ENCODE measurements at regions not wholly inside any gene's neighbourhood (a gene's known extent, or its start where the extent isn't known, plus 50 kb on each side); places are given as distances from the start of the nearest gene placed in this dataset.
A peak's percentile ranks its signal among the peaks of the same experiment; 100 is the strongest.

DNA sequence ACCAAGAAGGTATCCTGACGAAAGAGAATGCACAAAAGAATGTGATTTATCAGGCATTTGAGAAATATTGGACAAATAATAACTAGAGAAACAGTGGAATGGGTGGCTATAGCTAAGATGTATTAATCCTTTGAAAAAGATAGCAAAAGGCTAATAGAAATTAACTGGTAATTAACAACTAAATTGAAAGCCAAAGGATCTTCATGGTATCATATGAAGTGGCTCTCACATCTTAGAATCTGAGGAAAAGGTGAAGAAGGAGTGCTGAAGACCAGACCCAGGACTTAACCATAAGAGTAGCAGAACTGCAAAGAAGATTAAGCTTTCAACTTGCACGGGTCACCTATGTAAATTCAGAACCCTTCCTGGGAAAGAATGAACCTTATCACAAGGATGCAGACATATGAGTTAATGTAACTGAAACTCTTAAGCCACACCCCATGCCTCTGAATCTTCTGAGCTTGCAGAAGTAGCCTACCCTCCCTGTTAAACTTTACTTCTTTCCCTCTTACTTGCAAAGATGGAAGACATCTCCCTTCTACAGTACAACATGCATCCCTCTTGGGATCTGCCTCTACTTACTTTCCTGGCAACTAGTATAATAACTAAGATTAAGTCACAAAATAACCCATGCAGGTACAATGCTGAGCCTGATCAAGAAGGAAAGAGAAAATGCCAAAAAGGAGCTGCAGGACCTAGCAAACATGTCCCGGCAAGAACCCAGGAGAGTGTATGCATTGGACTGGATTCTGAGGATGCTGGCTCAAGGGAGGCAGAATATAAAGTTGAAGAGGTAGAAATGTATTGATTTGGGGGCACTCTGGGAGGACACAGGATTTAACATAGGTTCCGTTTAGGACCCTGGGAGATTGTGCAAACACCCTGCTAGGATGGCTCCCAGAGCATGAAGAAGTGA, 395.5 kb upstream of the SLC30A5 start (continued):
- TF ChIP-seq ZNF592 (IDR thresholded peaks at IDR 0.05), result no peak
- peak; percentile 49; the same call in 1 of the 2 replicates for TF ChIP-seq RNF2 (IDR thresholded peaks at IDR 0.05)
- TF ChIP-seq, protein P1, sequence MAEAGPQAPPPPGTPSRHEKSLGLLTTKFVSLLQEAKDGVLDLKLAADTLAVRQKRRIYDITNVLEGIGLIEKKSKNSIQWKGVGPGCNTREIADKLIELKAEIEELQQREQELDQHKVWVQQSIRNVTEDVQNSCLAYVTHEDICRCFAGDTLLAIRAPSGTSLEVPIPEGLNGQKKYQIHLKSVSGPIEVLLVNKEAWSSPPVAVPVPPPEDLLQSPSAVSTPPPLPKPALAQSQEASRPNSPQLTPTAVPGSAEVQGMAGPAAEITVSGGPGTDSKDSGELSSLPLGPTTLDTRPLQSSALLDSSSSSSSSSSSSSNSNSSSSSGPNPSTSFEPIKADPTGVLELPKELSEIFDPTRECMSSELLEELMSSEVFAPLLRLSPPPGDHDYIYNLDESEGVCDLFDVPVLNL (CRISPR knock-in tag; IDR thresholded peaks at IDR 0.05; ENCODE audit: low read depth), result no peak
- no peak for TF ChIP-seq KLF1 (tag; IDR thresholded peaks at IDR 0.05)
- no peak for TF ChIP-seq KDM2B (CRISPR knock-in tag; IDR thresholded peaks at IDR 0.05)
- TF ChIP-seq GTF2A2 (tag; IDR thresholded peaks at IDR 0.05), result no peak
- no peak for TF ChIP-seq ZNF274 (IDR thresholded peaks at IDR 0.05; ENCODE audit: borderline replicate concordance, low read depth, low read length)
- TF ChIP-seq FOXM1 (IDR thresholded peaks at IDR 0.05; ENCODE audit: low read depth), result peak; percentile 47; the same call in 1 of the 2 replicates
- no peak for TF ChIP-seq FOXM1 (CRISPR knock-in tag; IDR thresholded peaks at IDR 0.05; ENCODE audit: low read depth)
- no peak for TF ChIP-seq ZNF347 (CRISPR knock-in tag; IDR thresholded peaks at IDR 0.05; ENCODE audit: low read depth)
- no peak for TF ChIP-seq BRD9 (IDR thresholded peaks at IDR 0.05; ENCODE audit: low read depth, partially characterized antibody)
- TF ChIP-seq PCBP2 (IDR thresholded peaks at IDR 0.05; ENCODE audit: low read depth, low read length, poor library complexity, severe bottlenecking), result no peak
- no peak for TF ChIP-seq ZNF23 (CRISPR knock-in tag; IDR thresholded peaks at IDR 0.05)
- no peak for TF ChIP-seq HDAC6 (IDR thresholded peaks at IDR 0.05; ENCODE audit: low read depth, low read length)
- TF ChIP-seq NEUROD1 (IDR thresholded peaks at IDR 0.05; ENCODE audit: borderline replicate concordance, low read depth, low read length, partially characterized antibody), result no peak
- TF ChIP-seq, protein P2, sequence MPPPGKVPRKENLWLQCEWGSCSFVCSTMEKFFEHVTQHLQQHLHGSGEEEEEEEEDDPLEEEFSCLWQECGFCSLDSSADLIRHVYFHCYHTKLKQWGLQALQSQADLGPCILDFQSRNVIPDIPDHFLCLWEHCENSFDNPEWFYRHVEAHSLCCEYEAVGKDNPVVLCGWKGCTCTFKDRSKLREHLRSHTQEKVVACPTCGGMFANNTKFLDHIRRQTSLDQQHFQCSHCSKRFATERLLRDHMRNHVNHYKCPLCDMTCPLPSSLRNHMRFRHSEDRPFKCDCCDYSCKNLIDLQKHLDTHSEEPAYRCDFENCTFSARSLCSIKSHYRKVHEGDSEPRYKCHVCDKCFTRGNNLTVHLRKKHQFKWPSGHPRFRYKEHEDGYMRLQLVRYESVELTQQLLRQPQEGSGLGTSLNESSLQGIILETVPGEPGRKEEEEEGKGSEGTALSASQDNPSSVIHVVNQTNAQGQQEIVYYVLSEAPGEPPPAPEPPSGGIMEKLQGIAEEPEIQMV (tag; conservative IDR thresholded peaks at IDR 0.05; ENCODE audit: low read depth), result no peak
- TF ChIP-seq MAFF (IDR thresholded peaks at IDR 0.05; ENCODE audit: low read length), result no peak
- no peak for TF ChIP-seq ZNF778 (CRISPR knock-in tag; IDR thresholded peaks at IDR 0.05)
- TF ChIP-seq MIER1 (IDR thresholded peaks at IDR 0.05; ENCODE audit: low read depth), result no peak
- TF ChIP-seq, protein P3, sequence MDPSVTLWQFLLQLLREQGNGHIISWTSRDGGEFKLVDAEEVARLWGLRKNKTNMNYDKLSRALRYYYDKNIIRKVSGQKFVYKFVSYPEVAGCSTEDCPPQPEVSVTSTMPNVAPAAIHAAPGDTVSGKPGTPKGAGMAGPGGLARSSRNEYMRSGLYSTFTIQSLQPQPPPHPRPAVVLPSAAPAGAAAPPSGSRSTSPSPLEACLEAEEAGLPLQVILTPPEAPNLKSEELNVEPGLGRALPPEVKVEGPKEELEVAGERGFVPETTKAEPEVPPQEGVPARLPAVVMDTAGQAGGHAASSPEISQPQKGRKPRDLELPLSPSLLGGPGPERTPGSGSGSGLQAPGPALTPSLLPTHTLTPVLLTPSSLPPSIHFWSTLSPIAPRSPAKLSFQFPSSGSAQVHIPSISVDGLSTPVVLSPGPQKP (CRISPR knock-in tag; IDR thresholded peaks at IDR 0.05), result no peak
- TF ChIP-seq TFAM (CRISPR knock-in tag; conservative IDR thresholded peaks at IDR 0.05), result no peak

Data from K562 (cell line).